ENCODE measurements at regions not wholly inside any gene's neighbourhood (a gene's known extent, or its start where the extent isn't known, plus 50 kb on each side); places are given as distances from the start of the nearest gene placed in this dataset.

- H3K27me3 ChIP-seq (replicated peaks in 1 of 2; ENCODE audit: control insufficient read depth in 2 of 2, insufficient read depth in 2 of 2, low read length in 1 of 2) = no peaks in the 10 kb centered on the region
- FAIRE-seq = no peak
- SMC1A ChIA-PET (ENCODE audit: uncharacterized antibody, unreplicated experiment) = no interaction called here
- H3K9ac ChIP-seq (ENCODE audit: control insufficient read depth, insufficient read depth, low read length) = no peak overlapping the region
- RAD21 ChIA-PET (ENCODE audit: unreplicated experiment) = no interaction called here
- no peak overlapping the region for H3K27ac ChIP-seq (ENCODE audit: control insufficient read depth, insufficient read depth)
- in situ Hi-C loops (cut with MboI) = no loop called here
- H3K4me2 ChIP-seq (ENCODE audit: control insufficient read depth, insufficient read depth) = no peak overlapping the region
- ATAC-seq = no peak
- H3K79me2 ChIP-seq (ENCODE audit: control insufficient read depth, insufficient read depth, low read length) = no peaks in the 10 kb centered on the region
- CTCF ChIA-PET = no interaction called here
- TF ChIP-seq GATAD2B (conservative IDR thresholded peaks at IDR 0.05; ENCODE audit: low read depth) (no peak), POU2F2 (IDR thresholded peaks at IDR 0.05; ENCODE audit: borderline replicate concordance, low read depth, low read length) (no peak), RELA (IDR thresholded peaks at IDR 0.05; ENCODE audit: borderline replicate concordance, partially characterized antibody) (no peak), NFYA (IDR thresholded peaks at IDR 0.05; ENCODE audit: borderline replicate concordance, low read depth, low read length) (no peak), ZBTB33 (IDR thresholded peaks at IDR 0.05) (no peak), YBX1 (IDR thresholded peaks at IDR 0.05) (no peak), NR2F1 (conservative IDR thresholded peaks at IDR 0.05) (no peak)
- POLR2A ChIA-PET = no interaction called here
- H4K20me1 ChIP-seq (ENCODE audit: control insufficient read depth, insufficient read depth) = no peaks in the 10 kb centered on the region
- H3K4me3 ChIP-seq = no peak overlapping the region
- H3K36me3 ChIP-seq (ENCODE audit: control insufficient read depth in 2 of 2, insufficient read depth in 2 of 2, low read length in 1 of 2) = no peaks in the 10 kb centered on the region
- BruUV-seq (replicated peaks) = no TSS peak
- no peaks in the 10 kb centered on the region for H3K4me1 ChIP-seq (ENCODE audit: control insufficient read depth, insufficient read depth, low read length)
- no peak overlapping the region for H2AFZ ChIP-seq (ENCODE audit: control insufficient read depth, low read depth, low read length)
- DNase-seq (ENCODE audit: low read depth, low spot score) = no peak
- intact Hi-C loops (cut with micrococcal nuclease; ENCODE audit: unreplicated experiment) = no loop called here
- no peaks in the 10 kb centered on the region for H3K9me3 ChIP-seq (replicated peaks; ENCODE audit: control insufficient read depth, insufficient read depth, low read length)
Measured at GRCh38 chr5:143896966-143897365, 85.0 kb downstream of the HMHB1 start.

- intact Hi-C loops (cut with micrococcal nuclease; ENCODE audit: unreplicated experiment) = no loop called here
- no peak for FAIRE-seq
- ChIA-PET CTCF (no interaction called here), SMC1A (ENCODE audit: uncharacterized antibody, unreplicated experiment) (interaction anchor here (1.2 to 1.6 kb wide), 2 partner anchors 11 to 13 kb away, joined by 3 read pairs; no protein-coding TSS in a partner anchor), RAD21 (ENCODE audit: unreplicated experiment) (no interaction called here), POLR2A (interaction anchor here (0.6 kb wide), 1 partner anchor 101 kb away, joined by 5 read pairs; no protein-coding TSS in a partner anchor)
- H2AFZ ChIP-seq (ENCODE audit: control insufficient read depth, low read depth, low read length) = no peak overlapping the region
- no TSS peak for BruUV-seq (replicated peaks)
- in situ Hi-C loops (cut with MboI) = no loop called here
- 100% methylated on average over 1 of the region's 1 CpG for WGBS (ENCODE audit: insufficient coverage, insufficient replicate concordance, low lambda C conversion rate, missing lambda C conversion rate)
- H3K9me3 ChIP-seq (replicated peaks; ENCODE audit: control insufficient read depth, insufficient read depth, low read length) = no peaks in the 10 kb centered on the region
- no peak for DNase-seq (ENCODE audit: low read depth, low spot score)
- H3K27me3 ChIP-seq (replicated peaks in 1 of 2; ENCODE audit: control insufficient read depth in 2 of 2, insufficient read depth in 2 of 2, low read length in 1 of 2) = no peaks in the 10 kb centered on the region
- no peak overlapping the region for H3K27ac ChIP-seq (ENCODE audit: control insufficient read depth, insufficient read depth)
- H3K4me1 ChIP-seq (ENCODE audit: control insufficient read depth, insufficient read depth, low read length) = no peaks in the 10 kb centered on the region
- H3K9ac ChIP-seq (ENCODE audit: control insufficient read depth, insufficient read depth, low read length) = no peak overlapping the region
- no peaks in the 10 kb centered on the region for H3K36me3 ChIP-seq (ENCODE audit: control insufficient read depth in 2 of 2, insufficient read depth in 2 of 2, low read length in 1 of 2)
- ATAC-seq = no peak
- H3K4me2 ChIP-seq (ENCODE audit: control insufficient read depth, insufficient read depth) = no peak overlapping the region
- no peaks in the 10 kb centered on the region for H3K79me2 ChIP-seq (ENCODE audit: control insufficient read depth, insufficient read depth, low read length)
- no peaks in the 10 kb centered on the region for H4K20me1 ChIP-seq (ENCODE audit: control insufficient read depth, insufficient read depth)
- no peak overlapping the region for H3K4me3 ChIP-seq
- no peak for TF ChIP-seq SUPT20H (IDR thresholded peaks at IDR 0.05; ENCODE audit: borderline replicate concordance, control insufficient read depth, low read depth, low read length)
- no peak for TF ChIP-seq TARDBP (IDR thresholded peaks at IDR 0.05; ENCODE audit: borderline replicate concordance)
- no peak for TF ChIP-seq ATF2 (IDR thresholded peaks at IDR 0.05; ENCODE audit: low read length)
- no peak for TF ChIP-seq HDAC6 (IDR thresholded peaks at IDR 0.05; ENCODE audit: unreplicated experiment)
- TF ChIP-seq CEBPZ (IDR thresholded peaks at IDR 0.05; ENCODE audit: low read depth, low read length) = no peak
- no peak for TF ChIP-seq RBBP5 (conservative IDR thresholded peaks at IDR 0.05)
- no peak for TF ChIP-seq TAF1 (IDR thresholded peaks at IDR 0.05; ENCODE audit: borderline replicate concordance, low read depth, low read length)
Measured at GRCh38 chr5:143898381-143898780, 86.4 kb downstream of the HMHB1 start.

All from GM12878 (cell line).